OCI-LY3 (cell line): ENCODE measurements at regions not wholly inside any gene's neighbourhood (a gene's known extent, or its start where the extent isn't known, plus 50 kb on each side); places are given as distances from the start of the nearest gene placed in this dataset.

ENCODE experiments used
- H2AFZ ChIP-seq: fragments of 200-600, 300-600 bp; shearing (Covaris generic); 2 replicates; pipeline ENCODE4 v1.6.0; 2014; ENCODE audit warnings: antibody characterized with exemption, low read depth, low read length
- H3K27ac ChIP-seq: fragments of 200-600, 300-600 bp; sonication (generic); 2 replicates; pipeline ENCODE4 v1.5.1; 2014; ENCODE audit warnings: mild to moderate bottlenecking, low read length, moderate library complexity, mixed read lengths
- H3K27me3 ChIP-seq: fragments of 200-600, 300-600 bp; sonication (generic); 2 replicates; pipeline ENCODE4 v1.6.1; 2014; ENCODE audit warnings: low read depth, low read length, mixed read lengths
- H3K36me3 ChIP-seq: fragments of 200-600, 300-600 bp; sonication (generic); replicated peaks from 2 replicates; pipeline ENCODE3; 2014; ENCODE audit warnings: low read depth, low read length, mixed read lengths
- H3K4me1 ChIP-seq: fragments of 300-600, 200-600 bp; sonication (generic); 2 replicates; pipeline ENCODE4 v1.6.1; 2014; ENCODE audit warnings: low read length, mixed read lengths
- H3K4me2 ChIP-seq: fragments of 200-600, 300-600 bp; sonication (generic); 2 replicates; pipeline ENCODE4 v1.6.1; 2014; ENCODE audit warnings: low read length, mixed read lengths
- H3K4me3 ChIP-seq: fragments of 300-600, 200-600 bp; sonication (generic); 2 replicates; pipeline ENCODE4 v1.5.1; 2014; ENCODE audit warnings: antibody characterized with exemption, mild to moderate bottlenecking, low read length, moderate library complexity
- H3K79me2 ChIP-seq: fragments of 300-600, 200-600 bp; shearing (Covaris generic); 2 replicates; pipeline ENCODE4 v1.6.1; 2014; ENCODE audit warnings: mild to moderate bottlenecking, low read length, mixed read lengths
- H3K9ac ChIP-seq: fragments of 300-600, 200-600 bp; shearing (Covaris generic); 2 replicates; pipeline ENCODE4 v1.6.0; 2014; ENCODE audit warnings: mild to moderate bottlenecking, low read length, moderate library complexity
- H3K9me3 ChIP-seq: fragments of 200-600, 300-600 bp; shearing (Covaris generic); 2 replicates; pipeline ENCODE4 v1.6.1; 2014; ENCODE audit warnings: low read length, mixed read lengths; ENCODE audit not compliant: insufficient read depth
- H4K20me1 ChIP-seq: fragments of 200-600, 300-600 bp; sonication (generic); 2 replicates; pipeline ENCODE4 v1.6.1; 2016; ENCODE audit warnings: low read length, mixed read lengths; ENCODE audit not compliant: insufficient read depth
- CTCF ChIP-seq: fragments of 200-600, 300-600 bp; sonication (generic); IDR thresholded peaks from 2 replicates; pipeline ENCODE4 v1.5.1; 2014; ENCODE audit warnings: antibody characterized with exemption, low read length, low read depth
- EZH2phosphoT487 ChIP-seq: fragments of 200-600 bp; shearing (Covaris generic); IDR thresholded peaks from 2 replicates; pipeline ENCODE4 v1.6.1; 2018; ENCODE audit warnings: antibody characterized with exemption, mixed run types, low read depth

- TF ChIP-seq EZH2phosphoT487 (no peak), CTCF (no peak)
- Histone ChIP-seq H2AFZ (no peak overlapping the region), H3K27ac (no peak overlapping the region), H3K9ac (no peak overlapping the region), H3K27me3 (no peaks in the 10 kb centered on the region), H3K9me3 (peaks cover 4% of the 10 kb centered on the region; the same call in 1 of the 2 replicates), H3K79me2 (no peaks in the 10 kb centered on the region), H3K4me1 (peaks cover 10% of the 10 kb centered on the region), H3K4me2 (no peak overlapping the region), H3K36me3 (no peaks in the 10 kb centered on the region), H3K4me3 (no peak overlapping the region), H4K20me1 (no peaks in the 10 kb centered on the region)
Measured at GRCh38 chr18:45408218-45408617, 207.1 kb upstream of the SLC14A2 start.

GRCh38 chr18:45409971-45410370 is 205.3 kb upstream of the SLC14A2 start:
- no peak overlapping the region for H3K4me2 ChIP-seq
- H3K36me3 ChIP-seq = no peaks in the 10 kb centered on the region
- peaks cover 9% of the 10 kb centered on the region for H3K4me1 ChIP-seq
- H3K27ac ChIP-seq = no peak overlapping the region
- H2AFZ ChIP-seq = no peak overlapping the region
- no peak overlapping the region for H3K4me3 ChIP-seq
- no peaks in the 10 kb centered on the region for H3K27me3 ChIP-seq
- H3K79me2 ChIP-seq = no peaks in the 10 kb centered on the region
- no peak for TF ChIP-seq CTCF
- TF ChIP-seq EZH2phosphoT487 = no peak
- H3K9me3 ChIP-seq = peaks cover 4% of the 10 kb centered on the region; the same call in 1 of the 2 replicates
- H3K9ac ChIP-seq = no peak overlapping the region
- H4K20me1 ChIP-seq = no peaks in the 10 kb centered on the region

GRCh38 chr18:45412577-45412976 is 202.7 kb upstream of the SLC14A2 start:
- Histone ChIP-seq H2AFZ (no peak overlapping the region), H3K4me3 (no peak overlapping the region), H3K79me2 (no peaks in the 10 kb centered on the region), H3K9me3 (no peaks in the 10 kb centered on the region), H3K4me1 (peaks cover 15% of the 10 kb centered on the region), H3K36me3 (no peaks in the 10 kb centered on the region), H4K20me1 (no peaks in the 10 kb centered on the region), H3K27ac (no peak overlapping the region), H3K27me3 (no peaks in the 10 kb centered on the region), H3K4me2 (no peak overlapping the region), H3K9ac (no peak overlapping the region)
- TF ChIP-seq EZH2phosphoT487 = no peak
- TF ChIP-seq CTCF = no peak

- Histone ChIP-seq H3K9ac (no peak overlapping the region), H3K79me2 (no peaks in the 10 kb centered on the region), H2AFZ (no peak overlapping the region), H3K4me2 (no peak overlapping the region), H3K36me3 (no peaks in the 10 kb centered on the region), H3K27ac (no peak overlapping the region), H3K9me3 (no peaks in the 10 kb centered on the region), H3K4me1 (peaks cover 15% of the 10 kb centered on the region), H3K27me3 (no peaks in the 10 kb centered on the region), H4K20me1 (no peaks in the 10 kb centered on the region), H3K4me3 (no peak overlapping the region)
- TF ChIP-seq EZH2phosphoT487 (no peak), CTCF (no peak)
Measured at GRCh38 chr18:45413180-45413836, 202.0 kb upstream of the SLC14A2 start.
